ENCODE measurements at regions not wholly inside any gene's neighbourhood (a gene's known extent, or its start where the extent isn't known, plus 50 kb on each side); places are given as distances from the start of the nearest gene placed in this dataset.

GRCh38 chr12:114917307-114917706 is 233.3 kb upstream of the TBX3 start:
- TF ChIP-seq EP300 (IDR thresholded peaks at IDR 0.05; ENCODE audit: borderline replicate concordance in 1 of 2, low read depth in 1 of 2, low read length in 1 of 2) = no peak
- TF ChIP-seq RFX5 (IDR thresholded peaks at IDR 0.05; ENCODE audit: low read length) = no peak
- TF ChIP-seq, protein P1, sequence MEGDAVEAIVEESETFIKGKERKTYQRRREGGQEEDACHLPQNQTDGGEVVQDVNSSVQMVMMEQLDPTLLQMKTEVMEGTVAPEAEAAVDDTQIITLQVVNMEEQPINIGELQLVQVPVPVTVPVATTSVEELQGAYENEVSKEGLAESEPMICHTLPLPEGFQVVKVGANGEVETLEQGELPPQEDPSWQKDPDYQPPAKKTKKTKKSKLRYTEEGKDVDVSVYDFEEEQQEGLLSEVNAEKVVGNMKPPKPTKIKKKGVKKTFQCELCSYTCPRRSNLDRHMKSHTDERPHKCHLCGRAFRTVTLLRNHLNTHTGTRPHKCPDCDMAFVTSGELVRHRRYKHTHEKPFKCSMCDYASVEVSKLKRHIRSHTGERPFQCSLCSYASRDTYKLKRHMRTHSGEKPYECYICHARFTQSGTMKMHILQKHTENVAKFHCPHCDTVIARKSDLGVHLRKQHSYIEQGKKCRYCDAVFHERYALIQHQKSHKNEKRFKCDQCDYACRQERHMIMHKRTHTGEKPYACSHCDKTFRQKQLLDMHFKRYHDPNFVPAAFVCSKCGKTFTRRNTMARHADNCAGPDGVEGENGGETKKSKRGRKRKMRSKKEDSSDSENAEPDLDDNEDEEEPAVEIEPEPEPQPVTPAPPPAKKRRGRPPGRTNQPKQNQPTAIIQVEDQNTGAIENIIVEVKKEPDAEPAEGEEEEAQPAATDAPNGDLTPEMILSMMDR (IDR thresholded peaks at IDR 0.05) = no peak
- no peak for TF ChIP-seq CHD2 (IDR thresholded peaks at IDR 0.05; ENCODE audit: low read length, partially characterized antibody)
- TF ChIP-seq REST (IDR thresholded peaks at IDR 0.05; ENCODE audit: low read depth, low read length) = no peak
- TF ChIP-seq MXI1 (IDR thresholded peaks at IDR 0.05; ENCODE audit: low read depth, low read length) = no peak
- TF ChIP-seq EZH2phosphoT487 (IDR thresholded peaks at IDR 0.05; ENCODE audit: borderline replicate concordance, low read depth) = no peak
- TF ChIP-seq TEAD4 (IDR thresholded peaks at IDR 0.05; ENCODE audit: borderline replicate concordance, insufficient read depth) = no peak
- TF ChIP-seq ZBTB33 (IDR thresholded peaks at IDR 0.05; ENCODE audit: borderline replicate concordance, low read depth) = no peak
- no peak for TF ChIP-seq GABPA (IDR thresholded peaks at IDR 0.05; ENCODE audit: low read depth)
- no peak for TF ChIP-seq TAF1 (IDR thresholded peaks at IDR 0.05; ENCODE audit: borderline replicate concordance, low read depth, low read length)
- TF ChIP-seq RAD21 (IDR thresholded peaks at IDR 0.05; ENCODE audit: low read length) = no peak
- TF ChIP-seq GATA2 (CRISPR knock-in tag; IDR thresholded peaks at IDR 0.05) = no peak

All from SK-N-SH (cell line).